SH-SY5Y (cell line): ENCODE measurements at regions not wholly inside any gene's neighbourhood (a gene's known extent, or its start where the extent isn't known, plus 50 kb on each side); places are given as distances from the start of the nearest gene placed in this dataset.

Experiments
- GATA2 ChIP-seq: IDR thresholded peaks from 2 replicates; pipeline ENCODE4 v1.6.1; 2011; ENCODE audit warnings: mild to moderate bottlenecking, low read depth, low read length
- GATA3 ChIP-seq: IDR thresholded peaks from 2 replicates; pipeline ENCODE4 v1.6.1; 2011; ENCODE audit warnings: low read depth, mild to moderate bottlenecking, low read length, moderate library complexity

- no peak for TF ChIP-seq GATA3
- TF ChIP-seq GATA2, result no peak
Measured at GRCh38 chr3:147651107-147651778, 242.1 kb downstream of the ZIC1 start.
